OCI-LY3 (cell line): ENCODE measurements at regions not wholly inside any gene's neighbourhood (a gene's known extent, or its start where the extent isn't known, plus 50 kb on each side); places are given as distances from the start of the nearest gene placed in this dataset.

Experiments used
- H2AFZ ChIP-seq: fragments of 200-600, 300-600 bp; shearing (Covaris generic); 2 replicates; pipeline ENCODE4 v1.6.0; 2014; ENCODE audit warnings: antibody characterized with exemption, low read depth, low read length
- H3K27ac ChIP-seq: fragments of 200-600, 300-600 bp; sonication (generic); 2 replicates; pipeline ENCODE4 v1.5.1; 2014; ENCODE audit warnings: mild to moderate bottlenecking, low read length, moderate library complexity, mixed read lengths
- H3K27me3 ChIP-seq: fragments of 200-600, 300-600 bp; sonication (generic); 2 replicates; pipeline ENCODE4 v1.6.1; 2014; ENCODE audit warnings: low read depth, low read length, mixed read lengths
- H3K36me3 ChIP-seq: fragments of 200-600, 300-600 bp; sonication (generic); replicated peaks from 2 replicates; pipeline ENCODE3; 2014; ENCODE audit warnings: low read depth, low read length, mixed read lengths
- H3K4me1 ChIP-seq: fragments of 300-600, 200-600 bp; sonication (generic); 2 replicates; pipeline ENCODE4 v1.6.1; 2014; ENCODE audit warnings: low read length, mixed read lengths
- H3K4me2 ChIP-seq: fragments of 200-600, 300-600 bp; sonication (generic); 2 replicates; pipeline ENCODE4 v1.6.1; 2014; ENCODE audit warnings: low read length, mixed read lengths
- H3K4me3 ChIP-seq: fragments of 300-600, 200-600 bp; sonication (generic); 2 replicates; pipeline ENCODE4 v1.5.1; 2014; ENCODE audit warnings: antibody characterized with exemption, mild to moderate bottlenecking, low read length, moderate library complexity
- H3K79me2 ChIP-seq: fragments of 300-600, 200-600 bp; shearing (Covaris generic); 2 replicates; pipeline ENCODE4 v1.6.1; 2014; ENCODE audit warnings: mild to moderate bottlenecking, low read length, mixed read lengths
- H3K9ac ChIP-seq: fragments of 300-600, 200-600 bp; shearing (Covaris generic); 2 replicates; pipeline ENCODE4 v1.6.0; 2014; ENCODE audit warnings: mild to moderate bottlenecking, low read length, moderate library complexity
- H3K9me3 ChIP-seq: fragments of 200-600, 300-600 bp; shearing (Covaris generic); 2 replicates; pipeline ENCODE4 v1.6.1; 2014; ENCODE audit warnings: low read length, mixed read lengths; ENCODE audit not compliant: insufficient read depth
- H4K20me1 ChIP-seq: fragments of 200-600, 300-600 bp; sonication (generic); 2 replicates; pipeline ENCODE4 v1.6.1; 2016; ENCODE audit warnings: low read length, mixed read lengths; ENCODE audit not compliant: insufficient read depth
- CTCF ChIP-seq: fragments of 200-600, 300-600 bp; sonication (generic); IDR thresholded peaks from 2 replicates; pipeline ENCODE4 v1.5.1; 2014; ENCODE audit warnings: antibody characterized with exemption, low read length, low read depth
- EZH2phosphoT487 ChIP-seq: fragments of 200-600 bp; shearing (Covaris generic); IDR thresholded peaks from 2 replicates; pipeline ENCODE4 v1.6.1; 2018; ENCODE audit warnings: antibody characterized with exemption, mixed run types, low read depth

DNA sequence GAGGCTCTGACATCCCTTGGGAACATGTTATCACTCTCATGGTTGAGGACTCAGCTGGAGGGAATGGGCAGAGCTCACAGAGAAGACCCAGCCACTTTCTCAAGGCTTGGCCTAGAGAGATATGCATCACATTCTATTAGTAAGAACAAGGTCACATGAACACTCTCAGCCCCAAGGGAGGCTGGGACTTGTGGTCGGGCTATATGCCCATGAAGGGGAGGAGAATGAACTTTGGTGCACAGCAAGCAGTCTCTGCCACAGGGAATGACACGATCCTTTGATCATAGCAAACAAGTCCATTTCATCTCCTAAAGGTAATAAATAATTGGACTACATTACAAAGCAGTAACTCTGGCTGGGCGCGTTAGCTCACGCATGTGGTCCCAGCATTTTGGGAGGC, 105.7 kb downstream of the SYF2 start:
- Histone ChIP-seq H3K9ac (no peak overlapping the region), H3K79me2 (no peaks in the 10 kb centered on the region), H3K4me2 (no peak overlapping the region), H3K4me3 (no peak overlapping the region), H3K4me1 (peaks cover 50% of the 10 kb centered on the region), H3K27me3 (no peaks in the 10 kb centered on the region), H2AFZ (peak overlapping the region; percentile 74), H3K36me3 (no peaks in the 10 kb centered on the region), H4K20me1 (no peaks in the 10 kb centered on the region), H3K27ac (no peak overlapping the region), H3K9me3 (no peaks in the 10 kb centered on the region)
- no peak for TF ChIP-seq EZH2phosphoT487
- TF ChIP-seq CTCF = no peak

GRCh38 chr1:25123551-25123950, 108.8 kb downstream of the SYF2 start:
- no peaks in the 10 kb centered on the region for H3K27me3 ChIP-seq
- peaks cover 49% of the 10 kb centered on the region for H3K4me1 ChIP-seq
- H3K27ac ChIP-seq = no peak overlapping the region
- no peak for TF ChIP-seq CTCF
- TF ChIP-seq EZH2phosphoT487 = no peak
- no peak overlapping the region for H3K4me2 ChIP-seq
- no peaks in the 10 kb centered on the region for H3K36me3 ChIP-seq
- H3K79me2 ChIP-seq = no peaks in the 10 kb centered on the region
- H3K9ac ChIP-seq = no peak overlapping the region
- H2AFZ ChIP-seq = no peak overlapping the region
- no peaks in the 10 kb centered on the region for H3K9me3 ChIP-seq
- H4K20me1 ChIP-seq = no peaks in the 10 kb centered on the region
- H3K4me3 ChIP-seq = no peak overlapping the region

DNA sequence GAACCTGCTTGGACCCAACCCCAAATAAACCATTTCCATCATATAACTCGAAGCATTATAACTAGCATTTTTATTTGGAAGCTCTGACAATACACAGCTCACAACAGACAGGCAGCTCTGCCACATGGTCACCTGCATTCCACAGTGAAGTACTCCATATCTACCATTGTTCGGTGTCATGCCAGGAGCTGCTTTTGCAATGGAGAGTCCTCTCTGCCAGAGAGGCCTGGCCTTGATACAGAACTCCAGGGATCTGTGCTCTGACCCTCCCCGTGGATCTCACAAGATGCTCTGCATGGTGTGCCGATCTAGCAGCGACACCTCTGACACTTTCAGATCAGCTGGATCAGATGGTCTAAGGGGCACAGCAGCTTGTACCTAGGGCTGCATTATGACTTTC, 109.6 kb downstream of the SYF2 start:
- no peak for TF ChIP-seq EZH2phosphoT487
- no peaks in the 10 kb centered on the region for H3K27me3 ChIP-seq
- no peaks in the 10 kb centered on the region for H3K9me3 ChIP-seq
- no peak overlapping the region for H3K4me2 ChIP-seq
- H2AFZ ChIP-seq = no peak overlapping the region
- no peaks in the 10 kb centered on the region for H3K36me3 ChIP-seq
- no peaks in the 10 kb centered on the region for H3K79me2 ChIP-seq
- no peak overlapping the region for H3K4me3 ChIP-seq
- H4K20me1 ChIP-seq = no peaks in the 10 kb centered on the region
- no peak overlapping the region for H3K27ac ChIP-seq
- no peak overlapping the region for H3K9ac ChIP-seq
- peaks cover 41% of the 10 kb centered on the region for H3K4me1 ChIP-seq

GRCh38 chr1:25120281-25120680, 112.0 kb downstream of the SYF2 start:
- Histone ChIP-seq H3K4me3 (no peak overlapping the region), H2AFZ (0 out of 2 replicates have a peak overlapping the region, but pooled peaks have one; percentile 28), H3K27ac (peak overlapping the region; percentile 43; the same call in 1 of the 2 replicates), H3K4me1 (peaks cover 31% of the 10 kb centered on the region), H4K20me1 (no peaks in the 10 kb centered on the region), H3K36me3 (no peaks in the 10 kb centered on the region), H3K9me3 (no peaks in the 10 kb centered on the region), H3K79me2 (no peaks in the 10 kb centered on the region), H3K4me2 (peak overlapping the region; percentile 32), H3K27me3 (0 out of 2 replicates have a peak, but pooled peaks cover under 1% of the 10 kb centered on the region), H3K9ac (no peak overlapping the region)
- TF ChIP-seq CTCF (no peak), EZH2phosphoT487 (no peak)

- Histone ChIP-seq H3K36me3 (no peaks in the 10 kb centered on the region), H3K9me3 (no peaks in the 10 kb centered on the region), H3K79me2 (no peaks in the 10 kb centered on the region), H3K4me2 (no peak overlapping the region), H2AFZ (no peak overlapping the region), H3K27ac (no peak overlapping the region), H3K4me3 (no peak overlapping the region), H4K20me1 (no peaks in the 10 kb centered on the region), H3K27me3 (0 out of 2 replicates have a peak, but pooled peaks cover 4% of the 10 kb centered on the region), H3K9ac (no peak overlapping the region), H3K4me1 (peaks cover 27% of the 10 kb centered on the region)
- TF ChIP-seq EZH2phosphoT487 (no peak), CTCF (no peak)
These were observed 113.8 kb downstream of the SYF2 start for GRCh38 chr1:25118546-25118945.
